ENCODE measurements at regions not wholly inside any gene's neighbourhood (a gene's known extent, or its start where the extent isn't known, plus 50 kb on each side); places are given as distances from the start of the nearest gene placed in this dataset.

GRCh38 chr4:159547645-159548308 is 444.9 kb downstream of the RAPGEF2 start:
- no peak for TF ChIP-seq CTCF (IDR thresholded peaks at IDR 0.05)
- TF ChIP-seq ZFX (IDR thresholded peaks at IDR 0.05; ENCODE audit: borderline replicate concordance): no peak
- H3K27ac ChIP-seq: no peak overlapping the region

- TF ChIP-seq ZFX (IDR thresholded peaks at IDR 0.05; ENCODE audit: borderline replicate concordance): no peak
- no peak for TF ChIP-seq CTCF (IDR thresholded peaks at IDR 0.05)
Observed at GRCh38 chr4:159549098-159549518, 446.2 kb downstream of the RAPGEF2 start.

GRCh38 chr4:159551281-159551680 is 448.4 kb downstream of the RAPGEF2 start:
- no peak overlapping the region for H3K27ac ChIP-seq
- no peak for TF ChIP-seq CTCF (IDR thresholded peaks at IDR 0.05)
- no peak for TF ChIP-seq ZFX (IDR thresholded peaks at IDR 0.05; ENCODE audit: borderline replicate concordance)

More at GRCh38 chr4:159549098-159549518, 446.2 kb downstream of the RAPGEF2 start:
- H3K27ac ChIP-seq: no peak overlapping the region

GRCh38 chr4:159552979-159553768 is 450.3 kb downstream of the RAPGEF2 start:
- no peak overlapping the region for H3K27ac ChIP-seq
- TF ChIP-seq CTCF (IDR thresholded peaks at IDR 0.05) (no peak), ZFX (IDR thresholded peaks at IDR 0.05; ENCODE audit: borderline replicate concordance) (no peak)

GRCh38 chr4:159555873-159556272 is 453.0 kb downstream of the RAPGEF2 start:
- H3K27ac ChIP-seq: no peak overlapping the region
- TF ChIP-seq ZFX (IDR thresholded peaks at IDR 0.05; ENCODE audit: borderline replicate concordance): no peak
- no peak for TF ChIP-seq CTCF (IDR thresholded peaks at IDR 0.05)

- TF ChIP-seq ZFX (IDR thresholded peaks at IDR 0.05; ENCODE audit: borderline replicate concordance): no peak
- TF ChIP-seq CTCF (IDR thresholded peaks at IDR 0.05): no peak
- no peak overlapping the region for H3K27ac ChIP-seq
Observed at GRCh38 chr4:159562366-159562765, 459.5 kb downstream of the RAPGEF2 start.

GRCh38 chr4:159563257-159563656 is 460.4 kb downstream of the RAPGEF2 start:
- H3K27ac ChIP-seq: no peak overlapping the region
- TF ChIP-seq CTCF (IDR thresholded peaks at IDR 0.05): no peak
- TF ChIP-seq ZFX (IDR thresholded peaks at IDR 0.05; ENCODE audit: borderline replicate concordance): no peak

All from 22Rv1 (cell line).